PFSK-1 (cell line): ENCODE measurements at regions not wholly inside any gene's neighbourhood (a gene's known extent, or its start where the extent isn't known, plus 50 kb on each side); places are given as distances from the start of the nearest gene placed in this dataset.

Experiments
- FOXP2 ChIP-seq: optimal IDR thresholded peaks from 2 replicates; pipeline ENCODE3; 2011; ENCODE audit warnings: borderline replicate concordance, control low read depth, inconsistent platforms; ENCODE audit not compliant: insufficient read depth; ENCODE audit errors: extremely low read length, extremely low read depth
- POLR2AphosphoS5 ChIP-seq: IDR thresholded peaks from 2 replicates; pipeline ENCODE4 v1.6.1; 2012; ENCODE audit warnings: low read depth, mild to moderate bottlenecking, control low read depth, low read length, moderate library complexity
- REST ChIP-seq, 2 experiments: IDR thresholded peaks; 2 replicates each; pipeline versions ENCODE4 v1.6.1 to v1.8.0; 2011 to 2012; ENCODE audit warnings: low read depth in 2 of 2, low read length in 2 of 2, control low read depth in 1 of 2, inconsistent platforms in 1 of 2, mild to moderate bottlenecking in 1 of 2, moderate library complexity in 1 of 2; ENCODE audit not compliant: insufficient read depth in 1 of 2
- SIN3A ChIP-seq: IDR thresholded peaks from 2 replicates; pipeline ENCODE4 v1.6.1; 2012; ENCODE audit warnings: mild to moderate bottlenecking, low read length, moderate library complexity, borderline replicate concordance; ENCODE audit not compliant: insufficient read depth
- TAF1 ChIP-seq: IDR thresholded peaks from 2 replicates; pipeline ENCODE4 v1.6.1; 2012; ENCODE audit warnings: low read length, control low read depth, borderline replicate concordance; ENCODE audit not compliant: insufficient read depth

- TF ChIP-seq REST (IDR thresholded peaks at IDR 0.05; ENCODE audit: insufficient read depth in 1 of 2, low read depth in 2 of 2, low read length in 2 of 2) = no peak
- no peak for TF ChIP-seq SIN3A
- no peak for TF ChIP-seq TAF1
- TF ChIP-seq POLR2AphosphoS5 = no peak
- TF ChIP-seq FOXP2 = no peak
Observed at GRCh38 chr22:34334893-34335292, 414.6 kb upstream of the LARGE1 start.

- TF ChIP-seq TAF1 (no peak), FOXP2 (no peak), REST (IDR thresholded peaks at IDR 0.05; ENCODE audit: insufficient read depth in 1 of 2, low read depth in 2 of 2, low read length in 2 of 2) (no peak), POLR2AphosphoS5 (no peak)
Observed at GRCh38 chr22:34344702-34345101, 424.4 kb upstream of the LARGE1 start.

GRCh38 chr22:34354071-34354817 lies 434.0 kb upstream of the LARGE1 start:
- TF ChIP-seq SIN3A (no peak), REST (IDR thresholded peaks at IDR 0.05; ENCODE audit: insufficient read depth in 1 of 2, low read depth in 2 of 2, low read length in 2 of 2) (no peak)

GRCh38 chr22:34356481-34356880 lies 436.2 kb upstream of the LARGE1 start:
- no peak for TF ChIP-seq REST (IDR thresholded peaks at IDR 0.05; ENCODE audit: insufficient read depth in 1 of 2, low read depth in 2 of 2, low read length in 2 of 2)
- TF ChIP-seq POLR2AphosphoS5 = no peak
- TF ChIP-seq SIN3A = no peak
- no peak for TF ChIP-seq TAF1
- no peak for TF ChIP-seq FOXP2

- TF ChIP-seq POLR2AphosphoS5 = no peak
- no peak for TF ChIP-seq SIN3A
- TF ChIP-seq REST (IDR thresholded peaks at IDR 0.05; ENCODE audit: insufficient read depth in 1 of 2, low read depth in 2 of 2, low read length in 2 of 2) = no peak
- no peak for TF ChIP-seq TAF1
- no peak for TF ChIP-seq FOXP2
Observed at GRCh38 chr22:34370711-34371110, 450.4 kb upstream of the LARGE1 start.
